GM21423 (cell line): ENCODE measurements at regions not wholly inside any gene's neighbourhood (a gene's known extent, or its start where the extent isn't known, plus 50 kb on each side); places are given as distances from the start of the nearest gene placed in this dataset.

Experiments used
- ATAC-seq: cut with Tn5 transposase; IDR thresholded peaks from one replicate; pipeline ENCODE4 v1.9.1; 2021; ENCODE audit warnings: mild to moderate bottlenecking, moderate library complexity; ENCODE audit not compliant: unreplicated experiment

GRCh38 chr6:168736039-168736438, 295.1 kb downstream of the SMOC2 start:
- ATAC-seq = no peak

DNA sequence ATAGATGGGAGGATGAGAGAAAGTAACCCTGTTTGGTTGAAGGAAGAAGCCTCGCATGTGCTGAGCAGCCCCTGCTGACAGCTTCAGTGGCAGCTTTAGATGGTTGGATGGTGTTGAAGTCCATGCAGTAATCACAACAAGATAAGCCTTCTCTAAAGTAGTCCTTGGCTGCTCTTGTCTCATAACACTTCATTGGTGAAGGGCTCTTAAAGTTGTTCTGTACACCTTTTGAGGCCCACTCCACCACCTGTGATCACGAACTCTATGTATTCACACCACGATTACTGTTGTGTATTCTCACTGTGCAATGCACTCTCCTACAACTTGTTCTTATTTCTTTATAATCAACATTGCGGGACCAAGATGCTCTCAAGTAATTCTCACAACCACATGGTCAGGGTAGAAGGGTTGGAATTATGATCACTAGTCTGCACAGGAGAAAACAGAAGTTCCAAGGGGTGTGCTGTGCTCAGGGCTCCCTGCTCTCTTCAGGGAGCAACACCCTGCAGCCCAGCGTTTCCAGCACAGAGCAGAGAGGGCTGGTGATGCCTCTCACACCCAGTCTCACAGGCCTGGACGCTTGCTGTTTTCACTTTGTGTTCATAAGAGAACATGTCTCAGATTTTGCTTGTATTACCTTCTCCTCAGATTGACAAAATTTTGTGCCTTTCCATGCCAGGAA, 294.4 kb downstream of the SMOC2 start:
- ATAC-seq = no peak

DNA sequence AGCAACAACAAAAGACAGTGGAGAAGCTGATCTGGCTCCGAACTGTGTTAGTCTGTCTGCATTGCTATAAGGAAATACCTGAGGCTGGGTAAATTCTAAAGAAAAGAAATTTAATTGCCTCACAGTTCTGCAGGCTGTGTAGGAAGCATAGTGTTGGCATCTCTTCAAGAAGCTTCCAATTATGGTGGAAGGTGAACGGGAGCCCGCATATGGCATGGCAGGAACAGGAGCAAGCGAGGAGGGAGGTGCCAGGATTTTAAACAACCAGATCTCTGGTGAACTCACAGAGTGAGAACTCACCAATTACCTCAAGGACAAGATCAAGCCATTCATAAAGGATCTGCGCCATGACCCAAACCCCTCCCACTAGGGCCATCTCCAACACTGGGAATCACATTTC, 293.5 kb downstream of the SMOC2 start:
- ATAC-seq = no peak

GRCh38 chr6:168732676-168733075, 291.7 kb downstream of the SMOC2 start:
- ATAC-seq = no peak

DNA sequence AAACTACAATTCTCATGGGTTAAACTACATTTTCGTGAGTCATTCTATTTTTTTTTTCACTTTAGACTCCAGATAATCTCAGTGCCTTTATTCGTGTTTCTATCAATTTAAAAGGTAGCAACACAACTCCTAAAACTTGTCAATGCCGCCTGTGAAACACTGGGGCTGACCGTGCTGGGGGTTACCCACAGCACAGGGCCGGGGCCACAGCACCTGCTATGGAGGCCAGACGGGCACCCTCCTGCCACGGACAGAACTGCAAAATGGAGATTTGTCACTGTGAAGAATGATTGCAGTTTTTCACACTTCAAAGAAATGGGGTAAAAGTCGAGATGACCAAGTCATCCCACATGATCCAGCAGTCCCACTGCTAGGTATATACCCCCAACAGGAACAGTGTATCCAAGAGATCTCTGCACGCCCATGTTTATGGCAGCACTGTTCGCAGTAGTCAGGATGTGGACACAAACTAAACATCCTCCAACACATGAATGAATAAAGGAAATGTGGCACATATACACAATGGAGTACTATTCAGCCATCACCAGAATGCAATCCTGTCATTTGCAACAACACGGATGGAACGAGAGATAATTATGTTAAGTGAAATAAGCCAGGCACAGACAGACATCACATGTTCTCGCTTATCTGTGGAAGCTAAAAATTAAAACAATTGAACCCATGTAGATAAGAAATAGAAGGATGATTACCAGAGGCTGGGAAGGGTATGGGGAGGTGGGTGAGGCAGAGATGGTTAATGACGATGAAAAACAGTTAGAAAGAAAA, 290.1 kb downstream of the SMOC2 start:
- no peak for ATAC-seq

- no peak for ATAC-seq
Measured at GRCh38 chr6:168728056-168728455, 287.1 kb downstream of the SMOC2 start.

GRCh38 chr6:168726312-168726856, 285.4 kb downstream of the SMOC2 start:
- ATAC-seq = no peak

DNA sequence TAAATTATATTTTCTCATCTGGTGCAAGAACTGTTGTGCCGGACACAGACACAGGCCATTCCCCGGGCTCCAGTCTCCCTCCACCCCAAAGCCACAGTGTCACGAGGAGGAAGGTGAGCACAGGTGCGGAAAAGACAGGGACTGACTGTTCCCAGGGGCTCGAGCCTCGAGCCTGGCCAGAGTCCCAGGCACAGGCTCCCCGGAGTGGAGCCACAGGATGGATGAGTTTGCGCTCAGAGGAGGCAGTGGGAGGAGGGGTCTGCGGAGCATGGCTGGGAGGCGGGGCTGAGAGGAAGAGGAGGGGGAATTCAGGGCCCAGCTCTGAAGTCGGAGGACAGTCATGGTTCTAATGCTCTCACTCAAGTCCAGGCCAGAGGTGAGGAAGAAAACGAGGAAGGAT, 284.8 kb downstream of the SMOC2 start:
- ATAC-seq = no peak

- ATAC-seq = no peak
Measured at GRCh38 chr6:168724669-168725570, 283.9 kb downstream of the SMOC2 start.

DNA sequence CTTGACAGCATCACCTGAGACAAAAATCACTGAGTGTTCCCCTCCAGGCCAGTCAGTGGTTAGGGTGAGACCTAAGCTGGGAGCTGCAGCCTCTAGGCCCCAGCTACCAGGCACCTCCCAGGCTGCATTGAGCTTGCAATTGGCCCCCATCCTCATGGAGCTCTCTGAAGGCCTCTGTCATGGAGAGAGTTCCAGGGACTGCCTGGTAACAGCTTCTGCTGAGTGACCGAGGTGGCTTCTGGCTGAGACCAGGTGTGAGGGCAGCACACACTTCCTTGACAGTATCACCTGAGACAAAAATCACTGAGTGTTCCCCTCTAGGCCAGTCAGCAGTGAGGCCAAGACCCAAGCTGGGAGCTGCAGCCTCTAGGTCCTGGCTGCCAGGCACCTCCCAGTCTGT, 283.0 kb downstream of the SMOC2 start:
- ATAC-seq = no peak

- no peak for ATAC-seq
Measured at GRCh38 chr6:168722397-168722796, 281.4 kb downstream of the SMOC2 start.

DNA sequence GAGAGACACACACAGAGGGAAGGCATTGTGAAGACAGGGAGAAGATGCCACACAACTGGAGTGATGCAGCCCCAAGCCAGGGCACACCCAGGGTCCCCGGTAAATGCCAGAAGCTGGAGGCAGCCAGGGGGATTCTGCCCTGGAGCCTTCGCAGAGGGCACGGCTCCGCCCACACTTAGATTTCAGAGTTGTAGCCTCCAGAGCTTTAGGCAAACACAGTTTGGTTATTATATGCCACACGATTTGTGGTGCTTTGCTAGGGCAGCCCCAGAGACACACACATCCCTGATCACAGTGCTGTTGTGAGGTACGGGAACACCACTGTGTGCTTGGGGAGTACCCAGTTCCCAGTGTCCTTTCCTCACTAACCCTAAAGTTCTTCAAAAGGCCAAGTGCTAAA, 280.6 kb downstream of the SMOC2 start:
- ATAC-seq = no peak

DNA sequence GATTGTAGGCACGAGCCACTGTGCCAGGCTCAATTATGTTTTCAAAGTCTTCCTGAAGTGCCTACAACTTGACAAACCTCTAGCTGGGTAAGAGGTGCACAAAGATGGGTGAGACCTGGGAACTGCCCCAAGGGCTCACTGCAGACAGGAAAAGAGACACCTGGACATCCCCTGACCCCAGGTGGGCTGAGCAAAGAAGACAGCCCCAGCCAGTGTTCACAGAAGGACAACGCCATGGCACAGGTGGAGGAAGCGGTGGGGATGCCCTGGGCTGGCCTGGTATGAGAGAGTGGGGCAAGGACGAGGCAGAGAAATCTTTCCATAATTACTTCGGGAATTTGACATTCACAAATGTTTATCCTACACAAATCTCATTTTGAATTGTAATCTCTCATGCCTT, 278.9 kb downstream of the SMOC2 start:
- ATAC-seq = no peak

GRCh38 chr6:168718821-168719475, 278.0 kb downstream of the SMOC2 start:
- ATAC-seq = no peak
